ENCODE measurements at regions not wholly inside any gene's neighbourhood (a gene's known extent, or its start where the extent isn't known, plus 50 kb on each side); places are given as distances from the start of the nearest gene placed in this dataset.

DNA sequence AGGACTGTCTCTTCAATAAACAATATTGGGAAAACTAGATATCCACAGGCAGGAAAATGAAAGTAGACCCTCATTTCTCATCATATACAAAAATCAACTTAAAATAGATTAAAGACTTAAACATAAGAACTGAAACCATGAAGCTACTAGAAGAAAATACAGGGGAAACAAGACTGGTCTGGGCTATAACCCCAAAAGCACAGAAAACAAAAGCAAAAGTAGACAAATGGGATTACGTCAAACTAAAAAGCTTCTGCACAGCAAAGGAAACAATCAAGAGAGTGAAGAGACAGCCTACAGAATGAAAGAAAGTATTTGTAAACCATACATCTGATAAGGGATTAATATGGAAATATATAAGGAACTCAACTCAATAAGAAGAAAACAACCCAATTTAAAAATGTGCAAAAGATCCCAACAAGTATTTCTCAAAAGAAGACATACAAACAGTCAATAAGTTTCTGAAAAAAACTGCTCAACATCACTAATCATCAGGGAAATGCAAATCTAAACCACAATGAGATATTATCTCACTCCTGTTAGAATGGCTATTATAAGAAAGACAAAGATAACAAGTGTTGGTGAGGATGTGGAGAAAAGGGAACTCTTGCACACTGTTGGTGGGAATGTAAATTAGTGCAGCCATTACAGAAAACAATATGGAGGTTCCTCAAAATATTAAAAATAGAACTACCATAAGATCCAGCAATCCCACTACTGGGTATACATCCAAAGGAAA, 325.3 kb upstream of the RASGEF1B start:
- TF ChIP-seq SMC3 (conservative IDR thresholded peaks at IDR 0.05; ENCODE audit: poor library complexity): no peak
- no peak for TF ChIP-seq EP300 (conservative IDR thresholded peaks at IDR 0.05; ENCODE audit: poor library complexity, severe bottlenecking)
- TF ChIP-seq TAF1 (IDR thresholded peaks at IDR 0.05; ENCODE audit: low read depth): no peak
- TF ChIP-seq POLR2AphosphoS5 (IDR thresholded peaks at IDR 0.05): no peak
- TF ChIP-seq, protein P1, sequence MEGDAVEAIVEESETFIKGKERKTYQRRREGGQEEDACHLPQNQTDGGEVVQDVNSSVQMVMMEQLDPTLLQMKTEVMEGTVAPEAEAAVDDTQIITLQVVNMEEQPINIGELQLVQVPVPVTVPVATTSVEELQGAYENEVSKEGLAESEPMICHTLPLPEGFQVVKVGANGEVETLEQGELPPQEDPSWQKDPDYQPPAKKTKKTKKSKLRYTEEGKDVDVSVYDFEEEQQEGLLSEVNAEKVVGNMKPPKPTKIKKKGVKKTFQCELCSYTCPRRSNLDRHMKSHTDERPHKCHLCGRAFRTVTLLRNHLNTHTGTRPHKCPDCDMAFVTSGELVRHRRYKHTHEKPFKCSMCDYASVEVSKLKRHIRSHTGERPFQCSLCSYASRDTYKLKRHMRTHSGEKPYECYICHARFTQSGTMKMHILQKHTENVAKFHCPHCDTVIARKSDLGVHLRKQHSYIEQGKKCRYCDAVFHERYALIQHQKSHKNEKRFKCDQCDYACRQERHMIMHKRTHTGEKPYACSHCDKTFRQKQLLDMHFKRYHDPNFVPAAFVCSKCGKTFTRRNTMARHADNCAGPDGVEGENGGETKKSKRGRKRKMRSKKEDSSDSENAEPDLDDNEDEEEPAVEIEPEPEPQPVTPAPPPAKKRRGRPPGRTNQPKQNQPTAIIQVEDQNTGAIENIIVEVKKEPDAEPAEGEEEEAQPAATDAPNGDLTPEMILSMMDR (IDR thresholded peaks at IDR 0.05; ENCODE audit: poor library complexity, severe bottlenecking): no peak
- no peak for TF ChIP-seq EZH2 (IDR thresholded peaks at IDR 0.05; ENCODE audit: borderline replicate concordance, insufficient read depth, low read length, poor library complexity, severe bottlenecking)
- TF ChIP-seq, protein P2, sequence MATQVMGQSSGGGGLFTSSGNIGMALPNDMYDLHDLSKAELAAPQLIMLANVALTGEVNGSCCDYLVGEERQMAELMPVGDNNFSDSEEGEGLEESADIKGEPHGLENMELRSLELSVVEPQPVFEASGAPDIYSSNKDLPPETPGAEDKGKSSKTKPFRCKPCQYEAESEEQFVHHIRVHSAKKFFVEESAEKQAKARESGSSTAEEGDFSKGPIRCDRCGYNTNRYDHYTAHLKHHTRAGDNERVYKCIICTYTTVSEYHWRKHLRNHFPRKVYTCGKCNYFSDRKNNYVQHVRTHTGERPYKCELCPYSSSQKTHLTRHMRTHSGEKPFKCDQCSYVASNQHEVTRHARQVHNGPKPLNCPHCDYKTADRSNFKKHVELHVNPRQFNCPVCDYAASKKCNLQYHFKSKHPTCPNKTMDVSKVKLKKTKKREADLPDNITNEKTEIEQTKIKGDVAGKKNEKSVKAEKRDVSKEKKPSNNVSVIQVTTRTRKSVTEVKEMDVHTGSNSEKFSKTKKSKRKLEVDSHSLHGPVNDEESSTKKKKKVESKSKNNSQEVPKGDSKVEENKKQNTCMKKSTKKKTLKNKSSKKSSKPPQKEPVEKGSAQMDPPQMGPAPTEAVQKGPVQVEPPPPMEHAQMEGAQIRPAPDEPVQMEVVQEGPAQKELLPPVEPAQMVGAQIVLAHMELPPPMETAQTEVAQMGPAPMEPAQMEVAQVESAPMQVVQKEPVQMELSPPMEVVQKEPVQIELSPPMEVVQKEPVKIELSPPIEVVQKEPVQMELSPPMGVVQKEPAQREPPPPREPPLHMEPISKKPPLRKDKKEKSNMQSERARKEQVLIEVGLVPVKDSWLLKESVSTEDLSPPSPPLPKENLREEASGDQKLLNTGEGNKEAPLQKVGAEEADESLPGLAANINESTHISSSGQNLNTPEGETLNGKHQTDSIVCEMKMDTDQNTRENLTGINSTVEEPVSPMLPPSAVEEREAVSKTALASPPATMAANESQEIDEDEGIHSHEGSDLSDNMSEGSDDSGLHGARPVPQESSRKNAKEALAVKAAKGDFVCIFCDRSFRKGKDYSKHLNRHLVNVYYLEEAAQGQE (IDR thresholded peaks at IDR 0.05; ENCODE audit: borderline replicate concordance): no peak
- no peak for TF ChIP-seq MXI1 (conservative IDR thresholded peaks at IDR 0.05; ENCODE audit: poor library complexity, severe bottlenecking)
- TF ChIP-seq RAD21 (conservative IDR thresholded peaks at IDR 0.05): no peak
- Histone ChIP-seq H3K9me2 (ENCODE audit: insufficient read depth, low read length) (no peaks in the 10 kb centered on the region), H3K27ac (ENCODE audit: low read length) (no peak overlapping the region), H3K79me2 (replicated peaks; ENCODE audit: insufficient read depth, low read length) (no peaks in the 10 kb centered on the region), H3F3A (ENCODE audit: insufficient read depth, low read length, poor library complexity, severe bottlenecking) (no peaks in the 10 kb centered on the region), H2AFZ (ENCODE audit: low read depth, low read length) (no peak overlapping the region), H4K20me1 (ENCODE audit: insufficient read depth) (no peaks in the 10 kb centered on the region), H3K4me3 (ENCODE audit: low read length) (no peak overlapping the region), H3K27me3 (ENCODE audit: insufficient read depth, low read depth, low read length) (no peaks in the 10 kb centered on the region), H3K36me3 (ENCODE audit: insufficient read depth, low read length) (no peaks in the 10 kb centered on the region), H3K9me3 (ENCODE audit: low read length) (no peaks in the 10 kb centered on the region), H3K4me2 (ENCODE audit: low read length) (no peak overlapping the region), H3K9ac (ENCODE audit: low read length) (no peak overlapping the region)

DNA sequence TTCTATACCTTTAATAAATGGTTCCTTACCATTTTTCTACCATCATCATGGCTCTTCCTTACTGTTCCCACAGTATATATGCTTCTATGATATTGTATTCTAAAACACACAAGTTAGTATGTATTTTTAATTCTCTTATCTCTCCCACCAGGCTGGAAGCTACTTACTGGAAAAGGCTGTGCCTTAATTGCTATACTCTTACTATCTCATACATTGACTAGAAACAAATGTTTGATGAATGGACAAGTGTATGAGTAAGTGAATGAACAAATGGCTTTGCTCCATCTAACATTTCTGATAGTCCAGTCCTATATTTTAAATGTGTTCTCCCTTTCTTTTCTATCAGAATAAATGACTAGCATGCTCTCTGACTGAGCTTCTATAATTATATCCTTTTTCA, 320.8 kb upstream of the RASGEF1B start:
- Histone ChIP-seq H3K9me3 (ENCODE audit: low read length) (no peaks in the 10 kb centered on the region), H3K4me3 (ENCODE audit: low read length) (no peak overlapping the region), H3K27me3 (ENCODE audit: insufficient read depth, low read depth, low read length) (no peaks in the 10 kb centered on the region), H4K20me1 (ENCODE audit: insufficient read depth) (no peaks in the 10 kb centered on the region), H2AFZ (ENCODE audit: low read depth, low read length) (no peak overlapping the region), H3K27ac (ENCODE audit: low read length) (no peak overlapping the region), H3K36me3 (ENCODE audit: insufficient read depth, low read length) (no peaks in the 10 kb centered on the region), H3F3A (ENCODE audit: insufficient read depth, low read length, poor library complexity, severe bottlenecking) (no peaks in the 10 kb centered on the region), H3K4me2 (ENCODE audit: low read length) (no peak overlapping the region), H3K79me2 (replicated peaks; ENCODE audit: insufficient read depth, low read length) (no peaks in the 10 kb centered on the region), H3K9me2 (ENCODE audit: insufficient read depth, low read length) (no peaks in the 10 kb centered on the region), H3K9ac (ENCODE audit: low read length) (no peak overlapping the region)
- TF ChIP-seq EZH2 (IDR thresholded peaks at IDR 0.05; ENCODE audit: borderline replicate concordance, insufficient read depth, low read length, poor library complexity, severe bottlenecking) (no peak), TAF1 (IDR thresholded peaks at IDR 0.05; ENCODE audit: low read depth) (no peak), MXI1 (conservative IDR thresholded peaks at IDR 0.05; ENCODE audit: poor library complexity, severe bottlenecking) (no peak), RAD21 (conservative IDR thresholded peaks at IDR 0.05) (no peak), POLR2AphosphoS5 (IDR thresholded peaks at IDR 0.05) (no peak), EP300 (conservative IDR thresholded peaks at IDR 0.05; ENCODE audit: poor library complexity, severe bottlenecking) (no peak), SMC3 (conservative IDR thresholded peaks at IDR 0.05; ENCODE audit: poor library complexity) (no peak)
- TF ChIP-seq, protein P1 (IDR thresholded peaks at IDR 0.05; ENCODE audit: poor library complexity, severe bottlenecking): no peak
- TF ChIP-seq, protein P2 (IDR thresholded peaks at IDR 0.05; ENCODE audit: borderline replicate concordance): no peak
